ENCODE measurements at regions not wholly inside any gene's neighbourhood (a gene's known extent, or its start where the extent isn't known, plus 50 kb on each side); places are given as distances from the start of the nearest gene placed in this dataset.
"Not testable (repeated sequence)": the region's sequence is repeated elsewhere in the genome, so short reads cannot be mapped to it uniquely, and the experiment has no call there.

- Histone ChIP-seq H3K9ac (ENCODE audit: low read length) (no peak overlapping the region), H3K4me1 (ENCODE audit: low read length) (no peaks in the 10 kb centered on the region), H3K9me3 (ENCODE audit: insufficient read depth, low read length) (no peaks in the 10 kb centered on the region), H3K27ac (ENCODE audit: low read length) (no peak overlapping the region), H3K4me3 (ENCODE audit: low read length) (no peak overlapping the region), H3K27me3 (ENCODE audit: low read depth, low read length) (no peaks in the 10 kb centered on the region), H3K4me2 (ENCODE audit: low read length) (no peak overlapping the region), H4K20me1 (ENCODE audit: insufficient read depth, low read length) (no peaks in the 10 kb centered on the region), H2AFZ (ENCODE audit: low read depth, low read length) (no peak overlapping the region), H3K79me2 (ENCODE audit: low read length) (no peaks in the 10 kb centered on the region), H3K36me3 (replicated peaks; ENCODE audit: low read depth, low read length) (no peaks in the 10 kb centered on the region)
- no peak for TF ChIP-seq EZH2phosphoT487 (IDR thresholded peaks at IDR 0.05; ENCODE audit: low read depth)
- no peak for TF ChIP-seq CTCF (IDR thresholded peaks at IDR 0.05; ENCODE audit: low read depth, low read length)
These were observed 102.4 kb upstream of the THUMPD2 start for GRCh38 chr2:39881494-39881893.

GRCh38 chr2:39879001-39879400 is 99.9 kb upstream of the THUMPD2 start:
- not testable (repeated sequence) for H3K27ac ChIP-seq (ENCODE audit: low read length); H3K4me1 ChIP-seq (ENCODE audit: low read length); H3K9me3 ChIP-seq (ENCODE audit: insufficient read depth, low read length); H3K27me3 ChIP-seq (ENCODE audit: low read depth, low read length); H3K36me3 ChIP-seq (replicated peaks; ENCODE audit: low read depth, low read length); H3K9ac ChIP-seq (ENCODE audit: low read length); H3K79me2 ChIP-seq (ENCODE audit: low read length); H2AFZ ChIP-seq (ENCODE audit: low read depth, low read length); H3K4me2 ChIP-seq (ENCODE audit: low read length); H3K4me3 ChIP-seq (ENCODE audit: low read length); H4K20me1 ChIP-seq (ENCODE audit: insufficient read depth, low read length)

GRCh38 chr2:39875914-39876267 is 96.8 kb upstream of the THUMPD2 start:
- H3K27me3 ChIP-seq (ENCODE audit: low read depth, low read length), result no peaks in the 10 kb centered on the region
- no peaks in the 10 kb centered on the region for H3K79me2 ChIP-seq (ENCODE audit: low read length)
- H3K4me2 ChIP-seq (ENCODE audit: low read length), result no peak overlapping the region
- H3K9ac ChIP-seq (ENCODE audit: low read length), result no peak overlapping the region
- no peaks in the 10 kb centered on the region for H3K36me3 ChIP-seq (replicated peaks; ENCODE audit: low read depth, low read length)
- TF ChIP-seq EZH2phosphoT487 (IDR thresholded peaks at IDR 0.05; ENCODE audit: low read depth) (no peak), CTCF (IDR thresholded peaks at IDR 0.05; ENCODE audit: low read depth, low read length) (no peak)
- no peaks in the 10 kb centered on the region for H3K9me3 ChIP-seq (ENCODE audit: insufficient read depth, low read length)
- no peaks in the 10 kb centered on the region for H4K20me1 ChIP-seq (ENCODE audit: insufficient read depth, low read length)
- H2AFZ ChIP-seq (ENCODE audit: low read depth, low read length), result no peak overlapping the region
- no peak overlapping the region for H3K27ac ChIP-seq (ENCODE audit: low read length)
- H3K4me1 ChIP-seq (ENCODE audit: low read length), result no peaks in the 10 kb centered on the region
- H3K4me3 ChIP-seq (ENCODE audit: low read length), result no peak overlapping the region

GRCh38 chr2:39875182-39875913 is 96.3 kb upstream of the THUMPD2 start:
- TF ChIP-seq EZH2phosphoT487 (IDR thresholded peaks at IDR 0.05; ENCODE audit: low read depth) (no peak), CTCF (IDR thresholded peaks at IDR 0.05; ENCODE audit: low read depth, low read length) (no peak)

More at GRCh38 chr2:39875182-39875913, 96.3 kb upstream of the THUMPD2 start:
- Histone ChIP-seq H3K36me3 (replicated peaks; ENCODE audit: low read depth, low read length) (no peaks in the 10 kb centered on the region), H3K79me2 (ENCODE audit: low read length) (no peaks in the 10 kb centered on the region), H3K4me1 (ENCODE audit: low read length) (no peaks in the 10 kb centered on the region), H3K27me3 (ENCODE audit: low read depth, low read length) (no peaks in the 10 kb centered on the region), H3K27ac (ENCODE audit: low read length) (no peak overlapping the region), H3K4me3 (ENCODE audit: low read length) (no peak overlapping the region), H3K9ac (ENCODE audit: low read length) (no peak overlapping the region), H4K20me1 (ENCODE audit: insufficient read depth, low read length) (no peaks in the 10 kb centered on the region), H3K9me3 (ENCODE audit: insufficient read depth, low read length) (no peaks in the 10 kb centered on the region), H2AFZ (ENCODE audit: low read depth, low read length) (no peak overlapping the region), H3K4me2 (ENCODE audit: low read length) (no peak overlapping the region)

All from OCI-LY3 (cell line).